GM12878 (cell line): ENCODE measurements at regions not wholly inside any gene's neighbourhood (a gene's known extent, or its start where the extent isn't known, plus 50 kb on each side); places are given as distances from the start of the nearest gene placed in this dataset.

Source experiments
- ATAC-seq: fragments of 200-7000 bp; cut with Tn5 transposase; 3 replicates; pipeline ENCODE4 v1.9.1; 2020; ENCODE audit warnings: mild to moderate bottlenecking, moderate library complexity
- BruUV-seq: library from RNA; stranded (reverse); fragments of 400-500 nt; replicated peaks from 2 replicates; lab custom pipeline; 2021; lab: Mats Ljungman, UMichigan
- CTCF ChIA-PET: fragments of 300-600 bp; sonication (Branson Sonifier 250); formaldehyde crosslinking; extraction: SDS; loops from one replicate; lab custom pipeline; 2021; ENCODE audit warnings: inconsistent platforms; lab: Yijun Ruan, JAX
- POLR2A ChIA-PET: fragments of 350-600 bp; formaldehyde crosslinking; extraction: SDS; loops from one replicate; lab custom pipeline; 2021; ENCODE audit warnings: inconsistent platforms; lab: Charles Lee
- RAD21 ChIA-PET: fragments of 300-600 bp; sonication (Branson Sonifier 250); formaldehyde crosslinking; loops from one replicate; lab custom pipeline; 2023; ENCODE audit warnings: antibody characterized with exemption; ENCODE audit not compliant: unreplicated experiment; lab: Charles Lee
- SMC1A ChIA-PET: fragments of 300-600 bp; sonication (Branson Sonifier 250); formaldehyde crosslinking; loops from one replicate; lab custom pipeline; 2023; ENCODE audit not compliant: unreplicated experiment, uncharacterized antibody; lab: Charles Lee
- DNase-seq: peaks from one replicate; pipeline ENCODE4 v3.0.0-alpha.2; 2011; ENCODE audit warnings: low read depth, low spot score
- FAIRE-seq: peaks from 3 replicates; lab custom pipeline; 2011; peaks lifted over from hg19 to GRCh38; lab: Jason Lieb, UNC
- H2AFZ ChIP-seq: 2 replicates; pipeline ENCODE4 v1.6.0; 2011; ENCODE audit warnings: low read depth, low read length, control low read depth; ENCODE audit not compliant: control insufficient read depth
- H3K27ac ChIP-seq: 2 replicates; pipeline ENCODE4 v1.5.1; 2011; ENCODE audit warnings: control low read depth; ENCODE audit not compliant: control insufficient read depth, insufficient read depth
- H3K27me3 ChIP-seq, 2 experiments: replicated peaks in 1 of 2; 2 replicates each; pipeline versions ENCODE4 v1.6.0 to v1.6.1; 2011; ENCODE audit warnings: low read length in 1 of 2; ENCODE audit not compliant: control insufficient read depth in 2 of 2, insufficient read depth in 2 of 2
- H3K36me3 ChIP-seq, 2 experiments: 2 replicates each; pipeline ENCODE4 v1.5.1; 2011; ENCODE audit warnings: low read length in 1 of 2; ENCODE audit not compliant: control insufficient read depth in 2 of 2, insufficient read depth in 2 of 2
- H3K4me1 ChIP-seq: 2 replicates; pipeline ENCODE4 v1.6.1; 2011; ENCODE audit warnings: mild to moderate bottlenecking, low read length, moderate library complexity, mixed read lengths; ENCODE audit not compliant: control insufficient read depth, insufficient read depth
- H3K4me2 ChIP-seq: 2 replicates; pipeline ENCODE4 v1.6.0; 2011; ENCODE audit warnings: control low read depth; ENCODE audit not compliant: control insufficient read depth, insufficient read depth
- H3K4me3 ChIP-seq: fragments of 200-600 bp; sonication (generic); 2 replicates; pipeline ENCODE4 v1.5.1; 2016
- H3K79me2 ChIP-seq: 2 replicates; pipeline ENCODE4 v1.6.0; 2011; ENCODE audit warnings: low read length; ENCODE audit not compliant: control insufficient read depth, insufficient read depth
- H3K9ac ChIP-seq: 2 replicates; pipeline ENCODE4 v1.8.0; 2011; ENCODE audit warnings: low read length, control low read depth, mixed read lengths; ENCODE audit not compliant: control insufficient read depth, insufficient read depth
- H3K9me3 ChIP-seq: replicated peaks from 3 replicates; pipeline ENCODE4 v1.5.1; 2011; ENCODE audit warnings: mild to moderate bottlenecking, low read length; ENCODE audit not compliant: control insufficient read depth, insufficient read depth
- H4K20me1 ChIP-seq: 2 replicates; pipeline ENCODE4 v1.6.0; 2011; ENCODE audit not compliant: control insufficient read depth, insufficient read depth
- BRCA1 ChIP-seq: IDR thresholded peaks from 2 replicates; pipeline ENCODE4 v1.6.1; 2011; ENCODE audit warnings: low read depth, low read length, improper control_type of control experiment
- CEBPB ChIP-seq, 2 experiments: fragments of 150-350 bp in 1 of 2; IDR thresholded peaks; 2 replicates each; pipeline ENCODE4 v1.6.1; 2012 to 2014; ENCODE audit warnings: low read depth in 2 of 2, low read length in 2 of 2, borderline replicate concordance in 1 of 2, inconsistent platforms in 1 of 2
- ESRRA ChIP-seq: IDR thresholded peaks from 2 replicates; pipeline ENCODE4 v1.6.1; 2012; ENCODE audit warnings: mild to moderate bottlenecking, low read length, improper control_type of control experiment
- ETV6 ChIP-seq, 2 experiments: fragments of 450-650 bp in 1 of 2; IDR thresholded peaks in 1 of 2; conservative IDR thresholded peaks in 1 of 2; 2 replicates each; pipeline ENCODE4 v1.6.1; 2014; ENCODE audit warnings: antibody characterized with exemption in 1 of 2, borderline replicate concordance in 1 of 2, low read depth in 1 of 2, mild to moderate bottlenecking in 1 of 2, moderate library complexity in 1 of 2
- MEF2B ChIP-seq: fragments of 450-650 bp; IDR thresholded peaks from 2 replicates; pipeline ENCODE4 v1.6.1; 2018; ENCODE audit warnings: mild to moderate bottlenecking, moderate library complexity; ENCODE audit not compliant: partially characterized antibody, poor library complexity, severe bottlenecking
- MTA3 ChIP-seq: IDR thresholded peaks from 2 replicates; pipeline ENCODE4 v1.6.1; 2012; ENCODE audit warnings: low read length, inconsistent platforms, borderline replicate concordance
- NR2C1 ChIP-seq: fragments of 450-650 bp; IDR thresholded peaks from 2 replicates; pipeline ENCODE4 v1.6.1; 2017; ENCODE audit warnings: antibody characterized with exemption, mild to moderate bottlenecking, moderate library complexity
- PAX8 ChIP-seq: fragments of 450-650 bp; IDR thresholded peaks from 2 replicates; pipeline ENCODE4 v1.6.1; 2017; ENCODE audit warnings: mild to moderate bottlenecking, moderate library complexity
- SREBF1 ChIP-seq: IDR thresholded peaks from 2 replicates; pipeline ENCODE4 v1.6.1; 2012; ENCODE audit warnings: mild to moderate bottlenecking, low read length
- TARDBP ChIP-seq: IDR thresholded peaks from 2 replicates; pipeline ENCODE4 v1.6.1; 2016; ENCODE audit warnings: borderline replicate concordance
- TCF3 ChIP-seq: IDR thresholded peaks from 2 replicates; pipeline ENCODE4 v1.6.1; 2012; ENCODE audit warnings: low read depth, mild to moderate bottlenecking, low read length, borderline replicate concordance; ENCODE audit not compliant: insufficient read depth
- YY1 ChIP-seq: IDR thresholded peaks from 2 replicates; pipeline ENCODE4 v1.6.1; 2011; ENCODE audit warnings: low read depth, mild to moderate bottlenecking, low read length
- ZNF622 ChIP-seq: fragments of 450-650 bp; IDR thresholded peaks from 2 replicates; pipeline ENCODE4 v1.6.1; 2017; ENCODE audit warnings: mild to moderate bottlenecking, inconsistent platforms
- whole genome bisulfite sequencing: methylation state at CpG from one replicate; pipeline ENCODE4 v1.1.6; 2016; ENCODE audit warnings: low lambda C conversion rate; ENCODE audit not compliant: insufficient replicate concordance, insufficient coverage; ENCODE audit errors: missing lambda C conversion rate; 5-methylcytosine and 5-hydroxymethylcytosine counted together
- in situ Hi-C: fragments of 300-500 bp; cut with MboI; formaldehyde crosslinking; loops from 9 replicates; pipeline ENCODE4 v1.14.3; 2018; ENCODE audit warnings: mixed read lengths
- intact Hi-C: fragments of 100-400 bp; cut with micrococcal nuclease; formaldehyde crosslinking; loops from one replicate; pipeline ENCODE4 v1.14.2; 2022; ENCODE audit not compliant: unreplicated experiment
- TF ChIP-seq, protein P1 (sequence below): fragments of 450-650 bp; IDR thresholded peaks from 2 replicates; pipeline ENCODE4 v1.6.1; 2017; ENCODE audit warnings: antibody characterized with exemption, mild to moderate bottlenecking, moderate library complexity
- TF ChIP-seq, protein P2 (sequence below): IDR thresholded peaks from 2 replicates; pipeline ENCODE4 v1.6.1; 2012; ENCODE audit warnings: low read length, inconsistent platforms
- TF ChIP-seq, protein P3 (sequence below): fragments of 450-650 bp; IDR thresholded peaks from 2 replicates; pipeline ENCODE4 v1.6.1; 2016; ENCODE audit warnings: mild to moderate bottlenecking
- TF ChIP-seq, protein P4 (sequence below): fragments of 450-650 bp; IDR thresholded peaks from 2 replicates; pipeline ENCODE4 v1.6.1; 2018; ENCODE audit warnings: mild to moderate bottlenecking, low read depth, moderate library complexity; ENCODE audit not compliant: partially characterized antibody

DNA sequence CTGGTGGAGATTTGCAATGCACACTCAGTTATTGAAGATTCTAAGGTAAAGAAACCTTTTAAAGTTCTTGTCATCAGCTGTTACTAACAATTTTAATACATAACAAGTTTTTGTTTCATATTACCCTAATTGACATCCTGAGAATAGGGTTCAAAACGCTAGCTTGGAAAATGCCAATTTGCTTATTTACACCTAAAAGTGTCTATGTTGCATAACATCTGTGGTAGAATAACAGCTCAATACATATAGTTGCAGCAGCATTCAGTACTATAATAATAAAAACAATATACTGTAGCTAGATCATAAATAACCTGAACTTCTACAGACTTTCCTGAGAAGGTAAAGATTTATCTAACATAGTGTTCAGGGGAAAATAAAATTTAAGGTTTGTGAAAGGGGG lies 219.0 kb downstream of the OSR1 start:
- Histone ChIP-seq H3K27me3 (no peaks in the 10 kb centered on the region), H4K20me1 (no peaks in the 10 kb centered on the region), H3K9ac (no peak overlapping the region), H3K9me3 (no peaks in the 10 kb centered on the region), H2AFZ (no peak overlapping the region), H3K27ac (no peak overlapping the region), H3K4me3 (no peak overlapping the region), H3K4me2 (no peak overlapping the region), H3K36me3 (no peaks in the 10 kb centered on the region), H3K4me1 (no peaks in the 10 kb centered on the region), H3K79me2 (no peaks in the 10 kb centered on the region)
- 33% methylated on average over 1 of the region's 1 CpG for WGBS
- FAIRE-seq: no peak
- no peak for DNase-seq
- in situ Hi-C loops: no loop called here
- no TSS peak for BruUV-seq
- RAD21 ChIA-PET: no interaction called here
- POLR2A ChIA-PET: no interaction called here
- SMC1A ChIA-PET: interaction anchor here (1.4 kb wide), 1 partner anchor 29 kb away, joined by 4 read pairs; no protein-coding TSS in a partner anchor
- intact Hi-C loops: no loop called here
- CTCF ChIA-PET: no interaction called here
- no peak for ATAC-seq
- TF ChIP-seq MEF2B: no peak
- no peak for TF ChIP-seq ESRRA
- TF ChIP-seq, protein P1, sequence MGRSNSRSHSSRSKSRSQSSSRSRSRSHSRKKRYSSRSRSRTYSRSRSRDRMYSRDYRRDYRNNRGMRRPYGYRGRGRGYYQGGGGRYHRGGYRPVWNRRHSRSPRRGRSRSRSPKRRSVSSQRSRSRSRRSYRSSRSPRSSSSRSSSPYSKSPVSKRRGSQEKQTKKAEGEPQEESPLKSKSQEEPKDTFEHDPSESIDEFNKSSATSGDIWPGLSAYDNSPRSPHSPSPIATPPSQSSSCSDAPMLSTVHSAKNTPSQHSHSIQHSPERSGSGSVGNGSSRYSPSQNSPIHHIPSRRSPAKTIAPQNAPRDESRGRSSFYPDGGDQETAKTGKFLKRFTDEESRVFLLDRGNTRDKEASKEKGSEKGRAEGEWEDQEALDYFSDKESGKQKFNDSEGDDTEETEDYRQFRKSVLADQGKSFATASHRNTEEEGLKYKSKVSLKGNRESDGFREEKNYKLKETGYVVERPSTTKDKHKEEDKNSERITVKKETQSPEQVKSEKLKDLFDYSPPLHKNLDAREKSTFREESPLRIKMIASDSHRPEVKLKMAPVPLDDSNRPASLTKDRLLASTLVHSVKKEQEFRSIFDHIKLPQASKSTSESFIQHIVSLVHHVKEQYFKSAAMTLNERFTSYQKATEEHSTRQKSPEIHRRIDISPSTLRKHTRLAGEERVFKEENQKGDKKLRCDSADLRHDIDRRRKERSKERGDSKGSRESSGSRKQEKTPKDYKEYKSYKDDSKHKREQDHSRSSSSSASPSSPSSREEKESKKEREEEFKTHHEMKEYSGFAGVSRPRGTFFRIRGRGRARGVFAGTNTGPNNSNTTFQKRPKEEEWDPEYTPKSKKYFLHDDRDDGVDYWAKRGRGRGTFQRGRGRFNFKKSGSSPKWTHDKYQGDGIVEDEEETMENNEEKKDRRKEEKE: no peak
- TF ChIP-seq, protein P2, sequence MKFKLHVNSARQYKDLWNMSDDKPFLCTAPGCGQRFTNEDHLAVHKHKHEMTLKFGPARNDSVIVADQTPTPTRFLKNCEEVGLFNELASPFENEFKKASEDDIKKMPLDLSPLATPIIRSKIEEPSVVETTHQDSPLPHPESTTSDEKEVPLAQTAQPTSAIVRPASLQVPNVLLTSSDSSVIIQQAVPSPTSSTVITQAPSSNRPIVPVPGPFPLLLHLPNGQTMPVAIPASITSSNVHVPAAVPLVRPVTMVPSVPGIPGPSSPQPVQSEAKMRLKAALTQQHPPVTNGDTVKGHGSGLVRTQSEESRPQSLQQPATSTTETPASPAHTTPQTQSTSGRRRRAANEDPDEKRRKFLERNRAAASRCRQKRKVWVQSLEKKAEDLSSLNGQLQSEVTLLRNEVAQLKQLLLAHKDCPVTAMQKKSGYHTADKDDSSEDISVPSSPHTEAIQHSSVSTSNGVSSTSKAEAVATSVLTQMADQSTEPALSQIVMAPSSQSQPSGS: no peak
- no peak for TF ChIP-seq NR2C1
- TF ChIP-seq CEBPB (IDR thresholded peaks at IDR 0.05; ENCODE audit: borderline replicate concordance in 1 of 2, low read depth in 2 of 2, low read length in 2 of 2): no peak
- TF ChIP-seq ETV6 (conservative IDR thresholded peaks at IDR 0.05 in 1 of 2, IDR thresholded peaks at IDR 0.05 in 1 of 2; ENCODE audit: borderline replicate concordance in 1 of 2, low read depth in 1 of 2): no peak
- TF ChIP-seq BRCA1: no peak
- TF ChIP-seq, protein P3, sequence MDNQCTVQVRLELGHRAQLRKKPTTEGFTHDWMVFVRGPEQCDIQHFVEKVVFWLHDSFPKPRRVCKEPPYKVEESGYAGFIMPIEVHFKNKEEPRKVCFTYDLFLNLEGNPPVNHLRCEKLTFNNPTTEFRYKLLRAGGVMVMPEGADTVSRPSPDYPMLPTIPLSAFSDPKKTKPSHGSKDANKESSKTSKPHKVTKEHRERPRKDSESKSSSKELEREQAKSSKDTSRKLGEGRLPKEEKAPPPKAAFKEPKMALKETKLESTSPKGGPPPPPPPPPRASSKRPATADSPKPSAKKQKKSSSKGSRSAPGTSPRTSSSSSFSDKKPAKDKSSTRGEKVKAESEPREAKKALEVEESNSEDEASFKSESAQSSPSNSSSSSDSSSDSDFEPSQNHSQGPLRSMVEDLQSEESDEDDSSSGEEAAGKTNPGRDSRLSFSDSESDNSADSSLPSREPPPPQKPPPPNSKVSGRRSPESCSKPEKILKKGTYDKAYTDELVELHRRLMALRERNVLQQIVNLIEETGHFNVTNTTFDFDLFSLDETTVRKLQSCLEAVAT: no peak
- TF ChIP-seq TCF3: no peak
- no peak for TF ChIP-seq MTA3
- no peak for TF ChIP-seq TARDBP
- no peak for TF ChIP-seq PAX8
- TF ChIP-seq, protein P4, sequence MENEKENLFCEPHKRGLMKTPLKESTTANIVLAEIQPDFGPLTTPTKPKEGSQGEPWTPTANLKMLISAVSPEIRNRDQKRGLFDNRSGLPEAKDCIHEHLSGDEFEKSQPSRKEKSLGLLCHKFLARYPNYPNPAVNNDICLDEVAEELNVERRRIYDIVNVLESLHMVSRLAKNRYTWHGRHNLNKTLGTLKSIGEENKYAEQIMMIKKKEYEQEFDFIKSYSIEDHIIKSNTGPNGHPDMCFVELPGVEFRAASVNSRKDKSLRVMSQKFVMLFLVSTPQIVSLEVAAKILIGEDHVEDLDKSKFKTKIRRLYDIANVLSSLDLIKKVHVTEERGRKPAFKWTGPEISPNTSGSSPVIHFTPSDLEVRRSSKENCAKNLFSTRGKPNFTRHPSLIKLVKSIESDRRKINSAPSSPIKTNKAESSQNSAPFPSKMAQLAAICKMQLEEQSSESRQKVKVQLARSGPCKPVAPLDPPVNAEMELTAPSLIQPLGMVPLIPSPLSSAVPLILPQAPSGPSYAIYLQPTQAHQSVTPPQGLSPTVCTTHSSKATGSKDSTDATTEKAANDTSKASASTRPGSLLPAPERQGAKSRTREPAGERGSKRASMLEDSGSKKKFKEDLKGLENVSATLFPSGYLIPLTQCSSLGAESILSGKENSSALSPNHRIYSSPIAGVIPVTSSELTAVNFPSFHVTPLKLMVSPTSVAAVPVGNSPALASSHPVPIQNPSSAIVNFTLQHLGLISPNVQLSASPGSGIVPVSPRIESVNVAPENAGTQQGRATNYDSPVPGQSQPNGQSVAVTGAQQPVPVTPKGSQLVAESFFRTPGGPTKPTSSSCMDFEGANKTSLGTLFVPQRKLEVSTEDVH: no peak
- TF ChIP-seq ZNF622: no peak
- no peak for TF ChIP-seq YY1
- TF ChIP-seq SREBF1: no peak
